Ovary (tissue), 7 donors: ENCODE measurements at regions not wholly inside any gene's neighbourhood (a gene's known extent, or its start where the extent isn't known, plus 50 kb on each side); places are given as distances from the start of the nearest gene placed in this dataset.

ENCODE experiments used
- DNase-seq, 5 donors: peaks; one replicate each; pipeline ENCODE4 v3.0.0-alpha.2; 2019 to 2020
- H3K27ac ChIP-seq, 2 donors: fragments of 200-600 bp; one replicate each; pipeline versions ENCODE4 v1.5.1 to v1.8.0; 2019 to 2022
- H3K27me3 ChIP-seq: fragments of 200-600 bp; one replicate; pipeline ENCODE4 v1.8.0; 2022
- H3K36me3 ChIP-seq: fragments of 200-600 bp; sonication (generic); one replicate; pipeline ENCODE4 v1.5.1; 2019
- H3K4me1 ChIP-seq: one replicate; pipeline ENCODE4 v1.8.1; 2013; ENCODE audit warnings: mild to moderate bottlenecking, moderate library complexity; ENCODE audit not compliant: insufficient read depth
- H3K4me3 ChIP-seq: fragments of 200-600 bp; sonication (generic); one replicate; pipeline ENCODE4 v1.5.1; 2017
- H3K9me3 ChIP-seq, 2 donors: fragments of 200-600 bp in 1 of 2; sonication (generic) in 1 of 2; one replicate each; pipeline versions ENCODE4 v1.5.1 to v1.8.1; 2013 to 2019; ENCODE audit warnings: mild to moderate bottlenecking in 1 of 2, moderate library complexity in 1 of 2
- CTCF ChIP-seq, 3 donors: fragments of 450-650 bp in 2 of 3; fragments of 200-600 bp in 1 of 3; IDR thresholded peaks; one replicate each; pipeline versions ENCODE4 v1.5.1 to v1.8.0; 2016 to 2022; ENCODE audit warnings: antibody characterized with exemption in 3 of 3, mild to moderate bottlenecking in 1 of 3
- EP300 ChIP-seq: sonication (generic); formaldehyde crosslinking; IDR thresholded peaks from one replicate; pipeline ENCODE4 v1.6.1; 2017; ENCODE audit warnings: antibody characterized with exemption
- POLR2A ChIP-seq: fragments of 450-650 bp; IDR thresholded peaks from one replicate; pipeline ENCODE4 v1.6.1; 2017; ENCODE audit warnings: antibody characterized with exemption, mild to moderate bottlenecking, moderate library complexity
- WGBS, 3 donors: extraction: QIAGEN DNeasy Blood & Tissue Kit in 1 of 3; methylation state at CpG; one replicate each; pipeline versions ENCODE4 v1.1.5 to v1.1.7; 2013 to 2017; 5-methylcytosine and 5-hydroxymethylcytosine counted together
- intact Hi-C, 4 donors: fragments of 100-400 bp; cut with DNase I; formaldehyde crosslinking; loops; one replicate each; pipeline versions ENCODE4 v1.11.0 to v1.15.1; 2022 to 2023
- donor health status: DM: no; HTN: no; CAD: no; lungs with moderate emphysema.
- donor health status: DM: no; HTN: no; CAD: no.
- donor health status: Bipolar disorder and iron deficiency.
- donor health status: DM: no; HTN: no; CAD: no.
- donor health status: DM: yes; HTN: yes; CAD: no.

GRCh38 chr2:16775899-16776231 is 110.2 kb upstream of the CYRIA start:
- H3K27ac ChIP-seq: no peak overlapping the region
- H3K36me3 ChIP-seq: no peaks in the 10 kb centered on the region
- peaks cover 1% of the 10 kb centered on the region for H3K4me1 ChIP-seq
- WGBS, 3 donors: 55 to 80% (median 66%) methylated on average over 1 of the region's 1 CpG
- intact Hi-C loops: loop anchor here in 2 of 4 donors (10.0 kb wide), 2 partner anchors 889 to 899 kb away; no protein-coding TSS in a partner anchor
- H3K4me3 ChIP-seq: no peak overlapping the region
- peaks cover 0 to 3% of the 10 kb centered on the region in 2 donors for H3K9me3 ChIP-seq
- TF ChIP-seq CTCF (IDR thresholded peaks at IDR 0.05) (no peak), POLR2A (no peak), EP300 (no peak)
- H3K27me3 ChIP-seq: no peaks in the 10 kb centered on the region
- DNase-seq: no peak

GRCh38 chr2:16774980-16775898 is 109.6 kb upstream of the CYRIA start:
- 74 to 79% (median 74%) methylated on average over 16 of the region's 16 CpGs for WGBS, 3 donors
- Histone ChIP-seq H3K4me1 (peaks cover 1% of the 10 kb centered on the region), H3K4me3 (no peak overlapping the region), H3K9me3 (peaks cover 0 to 3% of the 10 kb centered on the region in 2 donors), H3K36me3 (no peaks in the 10 kb centered on the region), H3K27me3 (no peaks in the 10 kb centered on the region), H3K27ac (no peak overlapping the region)
- TF ChIP-seq EP300 (no peak), POLR2A (no peak), CTCF (IDR thresholded peaks at IDR 0.05) (no peak)
- intact Hi-C loops: loop anchor here in 3 of 4 donors (5.0 to 10.0 kb wide), 3 partner anchors 890 to 900 kb away; no protein-coding TSS in a partner anchor
- no peak for DNase-seq

- intact Hi-C loops: loop anchor here in 3 of 4 donors (5.0 to 10.0 kb wide), 3 partner anchors 891 to 901 kb away; no protein-coding TSS in a partner anchor
- TF ChIP-seq POLR2A: no peak
- TF ChIP-seq CTCF (IDR thresholded peaks at IDR 0.05): no peak
- TF ChIP-seq EP300: no peak
- no peak for DNase-seq
- no peaks in the 10 kb centered on the region for H3K9me3 ChIP-seq
- no peak overlapping the region for H3K27ac ChIP-seq
- no peaks in the 10 kb centered on the region for H3K36me3 ChIP-seq
- no peak overlapping the region for H3K4me3 ChIP-seq
- WGBS, 3 donors: 40 to 55% (median 42%) methylated on average over 2 of the region's 2 CpGs
- peaks cover 1% of the 10 kb centered on the region for H3K4me1 ChIP-seq
- H3K27me3 ChIP-seq: no peaks in the 10 kb centered on the region
Measured at GRCh38 chr2:16774091-16774490, 108.5 kb upstream of the CYRIA start.

GRCh38 chr2:16773080-16773713 is 107.6 kb upstream of the CYRIA start:
- H3K4me3 ChIP-seq: no peak overlapping the region
- H3K4me1 ChIP-seq: peaks cover 1% of the 10 kb centered on the region
- no peaks in the 10 kb centered on the region for H3K36me3 ChIP-seq
- WGBS, 3 donors: 15 to 21% (median 20%) methylated on average over 8 of the region's 8 CpGs
- no peak overlapping the region for H3K27ac ChIP-seq
- H3K27me3 ChIP-seq: no peaks in the 10 kb centered on the region
- intact Hi-C loops: loop anchor here in 3 of 4 donors (5.0 to 10.0 kb wide), 3 partner anchors 892 to 902 kb away; no protein-coding TSS in a partner anchor
- TF ChIP-seq EP300 (no peak), CTCF (IDR thresholded peaks at IDR 0.05) (peak in 2 of 3 donors; percentile 15 to 49)
- no peaks in the 10 kb centered on the region for H3K9me3 ChIP-seq
- DNase-seq: peak in 1 of 5 donors; percentile 27
